Activated T-helper 2 cell treated with anti-CD3 and anti-CD28 coated beads, Interferon-gamma antibody, Interleukin-2, Interleukin-4, amounts not matched to agents 10 μg/mL and 5 μg/mL and 100 μg/mL, durations not matched to agents 14 hours and 24 hours and 36 hours (primary cell): ENCODE measurements at regions not wholly inside any gene's neighbourhood (a gene's known extent, or its start where the extent isn't known, plus 50 kb on each side); places are given as distances from the start of the nearest gene placed in this dataset.

Source experiments
- DNase-seq: peaks from one replicate; pipeline ENCODE4 v3.0.0; 2021; ENCODE audit warnings: low spot score
- H3K27ac Mint-ChIP-seq: one replicate; pipeline ENCODE4 v1.8.0; 2021; ENCODE audit warnings: mixed read lengths
- H3K27me3 Mint-ChIP-seq: one replicate; pipeline ENCODE4 v1.8.0; 2021; ENCODE audit warnings: low read depth, mixed read lengths
- H3K36me3 Mint-ChIP-seq: one replicate; pipeline ENCODE4 v1.8.0; 2021; ENCODE audit warnings: low read depth, mixed read lengths
- H3K4me1 Mint-ChIP-seq: one replicate; pipeline ENCODE4 v1.8.0; 2021; ENCODE audit warnings: low read depth, mixed read lengths
- H3K4me3 Mint-ChIP-seq: one replicate; pipeline ENCODE4 v1.8.0; 2021; ENCODE audit warnings: low read depth, mild to moderate bottlenecking, moderate library complexity, mixed read lengths
- H3K9me3 Mint-ChIP-seq: one replicate; pipeline ENCODE4 v1.8.0; 2021; ENCODE audit warnings: mixed read lengths
- intact Hi-C: fragments of 100-400 bp; cut with micrococcal nuclease; formaldehyde crosslinking; loops from one replicate; pipeline ENCODE4 v1.15.1; 2023

GRCh38 chr4:104418286-104418685 is 76.4 kb downstream of the CXXC4 start:
- no peaks in the 10 kb centered on the region for H3K27me3 Mint-ChIP-seq
- no peaks in the 10 kb centered on the region for H3K4me1 Mint-ChIP-seq
- H3K27ac Mint-ChIP-seq, result no peak overlapping the region
- H3K36me3 Mint-ChIP-seq, result no peaks in the 10 kb centered on the region
- intact Hi-C loops, result no loop called here
- no peak overlapping the region for H3K4me3 Mint-ChIP-seq
- no peak for DNase-seq
- no peaks in the 10 kb centered on the region for H3K9me3 Mint-ChIP-seq

- no peak for DNase-seq
- Mint-ChIP-seq H3K27me3 (no peaks in the 10 kb centered on the region), H3K9me3 (no peaks in the 10 kb centered on the region), H3K4me1 (no peaks in the 10 kb centered on the region), H3K36me3 (no peaks in the 10 kb centered on the region), H3K4me3 (no peak overlapping the region), H3K27ac (no peak overlapping the region)
- intact Hi-C loops, result no loop called here
Measured at GRCh38 chr4:104417357-104417882, 77.3 kb downstream of the CXXC4 start.

GRCh38 chr4:104416725-104417356 is 77.9 kb downstream of the CXXC4 start:
- DNase-seq, result no peak
- no peak overlapping the region for H3K27ac Mint-ChIP-seq
- H3K27me3 Mint-ChIP-seq, result no peaks in the 10 kb centered on the region
- H3K4me1 Mint-ChIP-seq, result no peaks in the 10 kb centered on the region
- intact Hi-C loops, result no loop called here
- H3K4me3 Mint-ChIP-seq, result no peak overlapping the region
- no peaks in the 10 kb centered on the region for H3K36me3 Mint-ChIP-seq
- no peaks in the 10 kb centered on the region for H3K9me3 Mint-ChIP-seq

- Mint-ChIP-seq H3K4me3 (no peak overlapping the region), H3K36me3 (no peaks in the 10 kb centered on the region), H3K4me1 (no peaks in the 10 kb centered on the region), H3K27ac (no peak overlapping the region), H3K27me3 (no peaks in the 10 kb centered on the region), H3K9me3 (no peaks in the 10 kb centered on the region)
- intact Hi-C loops, result no loop called here
- DNase-seq, result no peak
Measured at GRCh38 chr4:104413487-104413886, 81.2 kb downstream of the CXXC4 start.

- no peaks in the 10 kb centered on the region for H3K27me3 Mint-ChIP-seq
- no peaks in the 10 kb centered on the region for H3K36me3 Mint-ChIP-seq
- intact Hi-C loops, result no loop called here
- DNase-seq, result no peak
- H3K4me3 Mint-ChIP-seq, result no peak overlapping the region
- no peaks in the 10 kb centered on the region for H3K4me1 Mint-ChIP-seq
- H3K27ac Mint-ChIP-seq, result no peak overlapping the region
- no peaks in the 10 kb centered on the region for H3K9me3 Mint-ChIP-seq
Measured at GRCh38 chr4:104412344-104412743, 82.3 kb downstream of the CXXC4 start.

- H3K27me3 Mint-ChIP-seq, result no peaks in the 10 kb centered on the region
- H3K36me3 Mint-ChIP-seq, result no peaks in the 10 kb centered on the region
- no peaks in the 10 kb centered on the region for H3K9me3 Mint-ChIP-seq
- no peaks in the 10 kb centered on the region for H3K4me1 Mint-ChIP-seq
- no peak overlapping the region for H3K27ac Mint-ChIP-seq
- H3K4me3 Mint-ChIP-seq, result no peak overlapping the region
- no peak for DNase-seq
- intact Hi-C loops, result no loop called here
Measured at GRCh38 chr4:104411502-104411901, 83.2 kb downstream of the CXXC4 start.

GRCh38 chr4:104408878-104409277 is 85.8 kb downstream of the CXXC4 start:
- Mint-ChIP-seq H3K27me3 (no peaks in the 10 kb centered on the region), H3K27ac (no peak overlapping the region)

GRCh38 chr4:104404361-104404760 is 90.3 kb downstream of the CXXC4 start:
- H3K4me1 Mint-ChIP-seq, result no peaks in the 10 kb centered on the region
- H3K4me3 Mint-ChIP-seq, result no peak overlapping the region
- no peak overlapping the region for H3K27ac Mint-ChIP-seq
- H3K9me3 Mint-ChIP-seq, result peaks cover 4% of the 10 kb centered on the region
- DNase-seq, result no peak
- intact Hi-C loops, result no loop called here
- H3K27me3 Mint-ChIP-seq, result no peaks in the 10 kb centered on the region
- H3K36me3 Mint-ChIP-seq, result no peaks in the 10 kb centered on the region

More at GRCh38 chr4:104408878-104409277, 85.8 kb downstream of the CXXC4 start:
- intact Hi-C loops, result no loop called here
- H3K9me3 Mint-ChIP-seq, result no peaks in the 10 kb centered on the region
- H3K36me3 Mint-ChIP-seq, result no peaks in the 10 kb centered on the region
- no peaks in the 10 kb centered on the region for H3K4me1 Mint-ChIP-seq
- no peak overlapping the region for H3K4me3 Mint-ChIP-seq
- no peak for DNase-seq

GRCh38 chr4:104395168-104395614 is 99.5 kb downstream of the CXXC4 start:
- intact Hi-C loops, result no loop called here
- no peak for DNase-seq
- Mint-ChIP-seq H3K9me3 (no peaks in the 10 kb centered on the region), H3K4me1 (no peaks in the 10 kb centered on the region), H3K27ac (no peak overlapping the region), H3K36me3 (no peaks in the 10 kb centered on the region), H3K4me3 (no peak overlapping the region), H3K27me3 (no peaks in the 10 kb centered on the region)

GRCh38 chr4:104394406-104395167 is 100.1 kb downstream of the CXXC4 start:
- intact Hi-C loops, result no loop called here
- no peaks in the 10 kb centered on the region for H3K36me3 Mint-ChIP-seq
- no peaks in the 10 kb centered on the region for H3K27me3 Mint-ChIP-seq
- H3K4me3 Mint-ChIP-seq, result no peak overlapping the region
- DNase-seq, result no peak
- no peaks in the 10 kb centered on the region for H3K9me3 Mint-ChIP-seq
- no peaks in the 10 kb centered on the region for H3K4me1 Mint-ChIP-seq
- H3K27ac Mint-ChIP-seq, result no peak overlapping the region

GRCh38 chr4:104393655-104394324 is 100.9 kb downstream of the CXXC4 start:
- no peak overlapping the region for H3K27ac Mint-ChIP-seq
- H3K27me3 Mint-ChIP-seq, result no peaks in the 10 kb centered on the region
- H3K4me1 Mint-ChIP-seq, result no peaks in the 10 kb centered on the region
- no peak overlapping the region for H3K4me3 Mint-ChIP-seq
- no peaks in the 10 kb centered on the region for H3K9me3 Mint-ChIP-seq
- H3K36me3 Mint-ChIP-seq, result no peaks in the 10 kb centered on the region
- intact Hi-C loops, result no loop called here
- DNase-seq, result no peak

- H3K27me3 Mint-ChIP-seq, result no peaks in the 10 kb centered on the region
- no peak overlapping the region for H3K4me3 Mint-ChIP-seq
- H3K9me3 Mint-ChIP-seq, result peaks cover 8% of the 10 kb centered on the region
- no peaks in the 10 kb centered on the region for H3K36me3 Mint-ChIP-seq
- H3K27ac Mint-ChIP-seq, result no peak overlapping the region
- no peaks in the 10 kb centered on the region for H3K4me1 Mint-ChIP-seq
- no peak for DNase-seq
- intact Hi-C loops, result no loop called here
Measured at GRCh38 chr4:104385713-104386112, 109.0 kb downstream of the CXXC4 start.

GRCh38 chr4:104382961-104383360 is 111.7 kb downstream of the CXXC4 start:
- intact Hi-C loops, result no loop called here
- Mint-ChIP-seq H3K27me3 (no peaks in the 10 kb centered on the region), H3K4me1 (no peaks in the 10 kb centered on the region), H3K27ac (no peak overlapping the region), H3K36me3 (no peaks in the 10 kb centered on the region), H3K9me3 (peaks cover 8% of the 10 kb centered on the region), H3K4me3 (no peak overlapping the region)
- no peak for DNase-seq
